GM21526 (cell line): ENCODE measurements at regions not wholly inside any gene's neighbourhood (a gene's known extent, or its start where the extent isn't known, plus 50 kb on each side); places are given as distances from the start of the nearest gene placed in this dataset.
"Not testable (repeated sequence)": the region's sequence is repeated elsewhere in the genome, so short reads cannot be mapped to it uniquely, and the experiment has no call there.

Source experiments
- ATAC-seq: cut with Tn5 transposase; IDR thresholded peaks from one replicate; pipeline ENCODE4 v1.9.1; 2021; ENCODE audit warnings: moderate library complexity; ENCODE audit not compliant: unreplicated experiment, low FRiP score

GRCh38 chr10:63675171-63675570 lies 154.0 kb downstream of the REEP3 start:
- no peak for ATAC-seq

DNA sequence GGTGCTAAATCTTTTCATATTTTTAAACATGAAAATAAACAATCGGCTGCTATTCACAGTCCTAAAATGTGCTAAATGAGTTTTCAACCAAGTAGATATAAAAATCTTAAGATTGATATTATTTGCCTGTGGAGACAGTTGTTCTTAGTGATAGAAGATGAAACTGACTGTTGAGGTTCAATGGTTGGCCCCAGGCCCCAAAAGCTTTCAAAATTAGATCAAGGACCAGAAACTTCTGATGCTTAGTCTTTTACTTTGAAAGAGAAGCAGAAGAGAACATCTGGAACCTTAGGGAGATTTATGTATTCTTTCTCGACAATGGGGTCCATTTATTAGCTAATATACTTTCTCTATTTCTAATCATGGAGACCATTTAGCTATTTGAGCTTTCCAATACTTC lies 155.8 kb downstream of the REEP3 start:
- ATAC-seq, result no peak

GRCh38 chr10:63680545-63680944 lies 159.3 kb downstream of the REEP3 start:
- ATAC-seq, result not testable (repeated sequence)

DNA sequence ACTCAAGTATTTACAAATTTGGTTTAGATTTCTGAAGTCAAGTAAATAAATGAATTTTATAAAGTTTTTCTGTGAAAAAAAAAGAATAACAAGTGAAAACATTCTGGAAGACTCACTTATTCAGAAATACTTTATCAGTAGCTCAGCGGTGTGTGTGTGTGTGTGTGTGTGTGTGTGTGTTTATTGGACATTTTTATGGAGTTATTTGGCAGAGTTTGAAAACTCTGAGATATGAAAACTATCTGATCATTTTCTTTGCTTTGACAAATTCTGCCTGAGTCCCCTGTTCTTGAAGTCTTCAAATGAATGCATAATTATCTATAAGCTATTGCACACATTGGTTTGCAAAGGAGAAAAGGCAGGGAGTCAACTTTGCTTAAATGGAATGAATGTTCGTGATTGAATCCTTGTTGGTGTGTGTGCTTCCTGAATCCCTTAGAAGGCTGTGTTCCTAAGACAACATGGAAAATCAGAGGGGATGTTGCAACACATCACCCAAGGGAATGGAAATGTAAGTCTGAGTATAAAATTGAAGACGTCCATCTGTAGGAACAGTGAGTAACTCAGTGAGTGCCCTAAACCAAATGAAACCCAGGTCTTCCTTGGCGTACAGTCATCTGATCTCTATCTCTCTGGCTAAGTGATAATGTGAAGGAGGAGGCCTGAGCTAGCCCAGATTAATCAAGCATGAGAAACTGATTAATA lies 160.9 kb downstream of the REEP3 start:
- ATAC-seq, result no peak

- not testable (repeated sequence) for ATAC-seq
These were observed 161.5 kb downstream of the REEP3 start for GRCh38 chr10:63682698-63683052.

- no peak for ATAC-seq
These were observed 162.0 kb downstream of the REEP3 start for GRCh38 chr10:63683223-63683622.

- ATAC-seq, result no peak
These were observed 162.5 kb downstream of the REEP3 start for GRCh38 chr10:63683686-63684085.

GRCh38 chr10:63684257-63684936 lies 163.2 kb downstream of the REEP3 start:
- ATAC-seq, result no peak

GRCh38 chr10:63689768-63690167 lies 168.6 kb downstream of the REEP3 start:
- ATAC-seq, result no peak

DNA sequence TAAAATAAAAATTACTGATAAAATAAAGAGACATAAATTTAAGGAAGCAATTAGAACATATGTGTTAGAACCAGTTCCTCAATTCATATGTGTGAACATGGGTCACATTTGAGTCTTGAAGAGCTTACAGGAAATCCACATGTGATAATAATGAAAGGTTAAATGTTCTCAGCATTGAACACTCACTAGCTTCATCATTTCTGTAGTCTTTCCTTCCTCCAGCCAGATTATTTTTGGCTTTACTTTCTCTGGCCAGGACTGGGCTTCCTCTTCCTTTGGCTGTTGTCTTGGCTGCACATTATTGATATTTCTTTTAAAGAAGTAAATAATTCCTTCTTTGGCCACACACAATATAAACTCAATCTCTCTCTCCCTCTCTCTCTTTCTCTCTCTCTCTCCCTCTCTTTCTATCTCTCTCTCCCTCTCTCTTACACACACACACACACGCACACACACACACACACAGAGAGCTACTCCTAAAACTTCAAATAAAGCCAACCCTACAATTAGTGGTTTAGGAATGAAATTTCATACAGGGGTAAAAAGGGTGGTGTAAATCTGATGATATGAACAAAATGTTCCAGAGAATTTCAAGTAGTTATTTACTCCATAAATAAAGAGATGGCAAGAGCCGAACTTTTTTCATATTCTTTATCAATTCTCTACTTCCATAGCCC lies 171.2 kb downstream of the REEP3 start:
- no peak for ATAC-seq

DNA sequence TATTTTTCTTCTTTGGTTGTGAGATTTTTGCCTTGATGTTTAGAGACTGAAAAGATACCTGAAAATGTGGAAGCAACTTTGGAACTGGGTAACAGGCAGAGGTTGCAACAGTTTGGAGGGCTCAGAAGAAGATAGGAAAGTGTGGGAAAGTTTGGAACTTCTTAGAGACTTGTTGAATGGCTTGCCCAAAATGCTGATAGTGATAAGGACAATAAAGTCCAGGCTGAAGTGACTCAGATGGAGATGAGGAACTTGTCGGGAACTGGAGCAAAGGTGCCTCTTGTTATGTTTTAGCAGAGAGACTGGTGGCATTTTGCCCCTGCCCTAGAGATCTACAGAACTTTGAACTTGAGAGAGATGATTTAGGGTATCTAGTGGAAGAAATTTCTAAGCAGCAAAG lies 171.8 kb downstream of the REEP3 start:
- not testable (repeated sequence) for ATAC-seq

DNA sequence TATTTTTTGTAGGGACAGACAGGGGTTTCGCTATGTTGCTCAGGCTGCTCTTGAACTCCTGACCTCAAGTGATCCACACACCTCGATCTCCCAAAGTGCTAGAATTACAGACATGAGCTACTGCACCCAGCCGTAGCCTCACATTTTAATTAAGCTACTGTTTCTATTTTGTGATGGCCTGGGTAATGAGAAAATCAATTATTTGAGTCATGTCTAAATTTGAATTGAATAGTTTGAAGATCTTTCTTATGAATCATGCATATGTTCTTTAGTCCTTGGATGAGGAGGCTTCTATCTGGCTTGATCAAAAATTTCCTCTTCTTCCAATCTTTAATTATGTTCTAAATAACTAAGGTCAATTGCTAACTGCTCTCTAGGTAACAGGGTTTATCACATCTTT lies 175.0 kb downstream of the REEP3 start:
- no peak for ATAC-seq

DNA sequence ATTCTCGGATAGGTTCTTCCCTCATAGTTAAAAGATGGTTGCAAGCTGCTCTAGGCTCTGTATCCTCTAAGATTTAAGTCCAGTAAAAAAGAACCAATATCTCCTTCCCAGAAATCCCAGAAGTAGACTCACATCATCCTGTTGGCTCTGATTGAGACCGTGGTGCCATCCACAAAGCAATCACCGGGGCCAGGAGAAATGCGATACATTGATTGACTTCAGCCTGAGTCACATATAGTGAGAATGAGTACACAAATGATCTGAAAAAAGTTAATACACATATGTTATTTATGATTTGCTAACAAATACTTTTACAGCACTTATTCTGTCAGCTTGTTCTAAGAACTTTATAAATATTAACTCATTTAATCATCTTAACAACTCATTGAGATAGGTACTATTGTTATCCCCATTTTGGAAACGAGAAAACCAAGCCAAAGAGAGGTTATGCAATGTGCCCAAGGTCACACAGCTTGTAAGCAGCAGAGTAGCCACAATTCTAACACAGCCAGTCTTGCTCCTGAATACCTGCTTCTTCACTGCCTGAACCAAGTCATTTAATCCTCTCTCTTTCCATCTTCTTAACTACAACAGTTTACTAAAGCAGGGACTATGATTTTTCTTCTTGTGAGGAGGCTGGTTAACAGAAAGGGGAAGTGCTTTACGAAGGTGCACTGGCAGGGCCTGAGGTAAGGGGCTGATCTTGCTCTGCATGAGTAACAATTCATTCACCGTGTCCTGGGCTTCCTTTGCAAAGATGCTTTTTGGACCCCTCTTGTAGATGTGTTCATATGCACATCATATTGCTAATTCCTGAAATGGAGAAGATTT lies 177.0 kb downstream of the REEP3 start:
- ATAC-seq, result peak; percentile 66

- ATAC-seq, result no peak
These were observed 177.6 kb downstream of the REEP3 start for GRCh38 chr10:63698787-63699150.

- no peak for ATAC-seq
These were observed 178.8 kb downstream of the REEP3 start for GRCh38 chr10:63699785-63700613.

DNA sequence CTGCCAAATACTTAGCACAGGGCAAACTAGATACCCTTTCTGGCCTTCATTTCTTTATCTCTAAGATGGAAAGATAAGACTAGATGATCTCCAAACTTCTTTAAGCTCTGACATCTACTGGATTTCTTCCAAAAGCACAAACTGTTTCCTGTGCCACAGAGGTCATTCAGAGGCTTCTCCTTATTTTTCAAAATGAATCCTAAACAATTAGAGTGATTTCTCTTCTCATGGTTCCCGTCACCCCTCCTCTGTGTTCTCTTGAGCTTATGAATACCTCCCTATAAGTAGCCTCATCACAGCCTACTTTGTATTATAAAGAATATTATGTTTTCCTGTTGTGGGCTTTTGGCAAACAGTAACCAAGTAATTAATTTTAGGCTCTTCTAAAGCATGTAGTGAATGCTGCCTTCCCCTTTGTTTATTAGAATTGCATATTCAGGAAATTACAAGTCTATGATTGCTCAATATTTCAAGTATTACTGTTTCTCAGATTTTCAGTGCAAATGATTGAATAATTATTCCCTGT lies 179.5 kb downstream of the REEP3 start:
- ATAC-seq, result no peak

GRCh38 chr10:63702092-63702491 lies 180.9 kb downstream of the REEP3 start:
- ATAC-seq, result no peak

GRCh38 chr10:63703113-63703670 lies 182.0 kb downstream of the REEP3 start:
- ATAC-seq, result no peak

GRCh38 chr10:63703740-63704345 lies 182.6 kb downstream of the REEP3 start:
- ATAC-seq, result no peak
